Psoas muscle (tissue), 7 donors: ENCODE measurements at regions not wholly inside any gene's neighbourhood (a gene's known extent, or its start where the extent isn't known, plus 50 kb on each side); places are given as distances from the start of the nearest gene placed in this dataset.

Source experiments
- ATAC-seq, 4 donors: fragments of 200-7000 bp; cut with Tn5 transposase; one replicate each; pipeline ENCODE4 v1.9.1; 2020; ENCODE audit warnings: moderate library complexity in 3 of 4, mild to moderate bottlenecking in 2 of 4
- DNase-seq, 2 donors: peaks; one replicate each; pipeline ENCODE4 v3.0.0-alpha.2; 2020
- H3K27ac ChIP-seq: fragments of 200-600 bp; one replicate; pipeline ENCODE4 v1.8.0; 2022
- H3K27me3 ChIP-seq, 3 donors: fragments of 200-600 bp in 1 of 3; one replicate each; pipeline versions ENCODE4 v1.6.1 to v1.8.0; 2013 to 2022; ENCODE audit warnings: low read length in 2 of 3, mild to moderate bottlenecking in 2 of 3, moderate library complexity in 1 of 3; ENCODE audit not compliant: insufficient read depth in 3 of 3
- H3K36me3 ChIP-seq, 2 donors: fragments of 200-600 bp in 1 of 2; one replicate each; pipeline versions ENCODE4 v1.6.1 to v1.8.0; 2013 to 2022; ENCODE audit warnings: low read depth in 1 of 2, mild to moderate bottlenecking in 1 of 2, moderate library complexity in 1 of 2; ENCODE audit not compliant: insufficient read depth in 1 of 2
- H3K4me1 ChIP-seq: fragments of 200-600 bp; one replicate; pipeline ENCODE4 v1.8.0; 2022
- H3K4me3 ChIP-seq: fragments of 200-600 bp; one replicate; pipeline ENCODE4 v1.8.0; 2022; ENCODE audit warnings: mild to moderate bottlenecking
- H3K9me3 ChIP-seq: fragments of 200-600 bp; one replicate; pipeline ENCODE4 v1.8.0; 2022
- CTCF ChIP-seq: fragments of 200-600 bp; IDR thresholded peaks from one replicate; pipeline ENCODE4 v1.8.0; 2022; ENCODE audit warnings: antibody characterized with exemption
- WGBS, 3 donors: extraction: QIAGEN DNeasy Blood & Tissue Kit; methylation state at CpG; one replicate each; pipeline versions ENCODE4 v1.1.6 to v1.1.7; 2013; 5-methylcytosine and 5-hydroxymethylcytosine counted together
- intact Hi-C, 2 donors: fragments of 100-400 bp; cut with DNase I; formaldehyde crosslinking; loops; one replicate each; pipeline versions ENCODE4 v1.11.0 to v1.14.2; 2022
- donor health status: healthy with polysubstance abuse.
- donor health status: DM: no; HTN: no; CAD: no; lungs with moderate emphysema.
- donor health status: Bipolar disorder and iron deficiency.
- donor health status: healthy.
- donor health status: DM: yes; HTN: yes; CAD: no.
- donor health status: DM: no; HTN: no; CAD: no.
- donor health status: DM: yes; HTN: yes; CAD: no.

DNA sequence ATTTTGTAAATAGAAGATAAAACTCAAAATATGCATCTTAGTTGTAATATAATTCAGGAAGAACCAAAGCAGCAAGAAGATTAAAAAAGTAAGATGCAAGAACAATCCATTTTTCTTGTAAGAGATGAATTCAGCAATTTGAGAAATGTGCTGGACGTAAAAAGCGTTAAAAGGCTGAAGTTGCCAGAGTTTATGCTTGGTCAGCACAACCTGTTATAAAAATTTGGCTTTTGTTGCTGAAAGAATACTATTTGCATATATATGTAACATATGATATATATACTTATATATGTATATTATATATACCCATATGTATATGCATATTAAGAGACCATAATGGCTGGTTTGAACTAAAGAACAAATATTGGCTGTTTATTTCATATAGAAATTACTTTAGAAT lies 449.6 kb upstream of the FAM241A start:
- no peaks in the 10 kb centered on the region for H3K36me3 ChIP-seq
- no peaks in the 10 kb centered on the region for H3K4me1 ChIP-seq
- WGBS, 3 donors = 83 to 96% (median 90%) methylated on average over 2 of the region's 2 CpGs
- no peak overlapping the region for H3K4me3 ChIP-seq
- no peaks in the 10 kb centered on the region for H3K27me3 ChIP-seq
- H3K27ac ChIP-seq = no peak overlapping the region
- DNase-seq (no peak), ATAC-seq (no peak)
- intact Hi-C loops = no loop called here
- TF ChIP-seq CTCF = no peak
- no peaks in the 10 kb centered on the region for H3K9me3 ChIP-seq

- WGBS, 3 donors = 43 to 59% (median 50%) methylated on average over 2 of the region's 2 CpGs
- ATAC-seq (no peak), DNase-seq (no peak)
- H3K27me3 ChIP-seq = no peaks in the 10 kb centered on the region
- no peaks in the 10 kb centered on the region for H3K9me3 ChIP-seq
- TF ChIP-seq CTCF = no peak
- H3K27ac ChIP-seq = no peak overlapping the region
- H3K4me1 ChIP-seq = no peaks in the 10 kb centered on the region
- no peaks in the 10 kb centered on the region for H3K36me3 ChIP-seq
- intact Hi-C loops = no loop called here
- no peak overlapping the region for H3K4me3 ChIP-seq
These were observed 448.7 kb upstream of the FAM241A start for GRCh38 chr4:111696505-111696904.

GRCh38 chr4:111697176-111697942 lies 447.9 kb upstream of the FAM241A start:
- intact Hi-C loops = no loop called here
- H3K27me3 ChIP-seq = no peaks in the 10 kb centered on the region
- ATAC-seq = no peak
- no peak overlapping the region for H3K4me3 ChIP-seq
- H3K9me3 ChIP-seq = no peaks in the 10 kb centered on the region
- 52 to 56% (median 55%) methylated on average over 2 of the region's 2 CpGs for WGBS, 3 donors
- no peak for TF ChIP-seq CTCF
- no peak for DNase-seq
- no peak overlapping the region for H3K27ac ChIP-seq
- H3K4me1 ChIP-seq = no peaks in the 10 kb centered on the region
- no peaks in the 10 kb centered on the region for H3K36me3 ChIP-seq

GRCh38 chr4:111698361-111698760 lies 446.9 kb upstream of the FAM241A start:
- Histone ChIP-seq H3K36me3 (no peaks in the 10 kb centered on the region), H3K4me1 (no peaks in the 10 kb centered on the region), H3K4me3 (no peak overlapping the region), H3K9me3 (no peaks in the 10 kb centered on the region), H3K27me3 (peaks cover 0 to 3% (median 0%) of the 10 kb centered on the region in 3 donors), H3K27ac (no peak overlapping the region)
- no peak for TF ChIP-seq CTCF
- intact Hi-C loops = no loop called here
- ATAC-seq (no peak), DNase-seq (no peak)

GRCh38 chr4:111699165-111699564 lies 446.1 kb upstream of the FAM241A start:
- TF ChIP-seq CTCF = no peak
- no peaks in the 10 kb centered on the region for H3K4me1 ChIP-seq
- no peak overlapping the region for H3K4me3 ChIP-seq
- H3K27ac ChIP-seq = no peak overlapping the region
- intact Hi-C loops = no loop called here
- no peaks in the 10 kb centered on the region for H3K9me3 ChIP-seq
- DNase-seq = no peak
- no peak for ATAC-seq
- H3K36me3 ChIP-seq = no peaks in the 10 kb centered on the region
- peaks cover 0 to 3% (median 0%) of the 10 kb centered on the region in 3 donors for H3K27me3 ChIP-seq
